Astrocyte of the hippocampus (primary cell): ENCODE measurements at regions not wholly inside any gene's neighbourhood (a gene's known extent, or its start where the extent isn't known, plus 50 kb on each side); places are given as distances from the start of the nearest gene placed in this dataset.
"Not testable (repeated sequence)": the region's sequence is repeated elsewhere in the genome, so short reads cannot be mapped to it uniquely, and the experiment has no call there.

Source experiments
- DNase-seq: peaks from one replicate; pipeline ENCODE4 v3.0.0; 2011; ENCODE audit warnings: low read depth, low spot score

DNA sequence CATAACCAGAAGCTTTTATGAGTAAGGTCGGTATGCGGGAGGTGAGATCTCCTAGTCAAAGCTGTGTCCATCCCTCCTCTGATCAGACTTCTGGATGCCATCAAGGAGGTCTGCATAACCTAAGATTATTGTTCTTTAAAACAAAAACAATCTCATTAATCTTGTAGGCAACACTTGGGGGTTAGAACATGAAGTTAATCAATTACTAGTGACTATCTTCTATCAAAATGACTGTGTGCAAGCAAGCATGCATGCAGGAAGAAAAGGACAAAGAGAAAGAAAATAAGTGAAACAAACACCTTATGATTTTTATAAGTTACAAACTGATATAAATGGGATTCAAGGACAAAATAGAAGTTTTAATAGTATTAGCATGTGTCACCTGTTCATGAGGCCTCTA is 2435.9 kb upstream of the PCDH20 start:
- DNase-seq: no peak

DNA sequence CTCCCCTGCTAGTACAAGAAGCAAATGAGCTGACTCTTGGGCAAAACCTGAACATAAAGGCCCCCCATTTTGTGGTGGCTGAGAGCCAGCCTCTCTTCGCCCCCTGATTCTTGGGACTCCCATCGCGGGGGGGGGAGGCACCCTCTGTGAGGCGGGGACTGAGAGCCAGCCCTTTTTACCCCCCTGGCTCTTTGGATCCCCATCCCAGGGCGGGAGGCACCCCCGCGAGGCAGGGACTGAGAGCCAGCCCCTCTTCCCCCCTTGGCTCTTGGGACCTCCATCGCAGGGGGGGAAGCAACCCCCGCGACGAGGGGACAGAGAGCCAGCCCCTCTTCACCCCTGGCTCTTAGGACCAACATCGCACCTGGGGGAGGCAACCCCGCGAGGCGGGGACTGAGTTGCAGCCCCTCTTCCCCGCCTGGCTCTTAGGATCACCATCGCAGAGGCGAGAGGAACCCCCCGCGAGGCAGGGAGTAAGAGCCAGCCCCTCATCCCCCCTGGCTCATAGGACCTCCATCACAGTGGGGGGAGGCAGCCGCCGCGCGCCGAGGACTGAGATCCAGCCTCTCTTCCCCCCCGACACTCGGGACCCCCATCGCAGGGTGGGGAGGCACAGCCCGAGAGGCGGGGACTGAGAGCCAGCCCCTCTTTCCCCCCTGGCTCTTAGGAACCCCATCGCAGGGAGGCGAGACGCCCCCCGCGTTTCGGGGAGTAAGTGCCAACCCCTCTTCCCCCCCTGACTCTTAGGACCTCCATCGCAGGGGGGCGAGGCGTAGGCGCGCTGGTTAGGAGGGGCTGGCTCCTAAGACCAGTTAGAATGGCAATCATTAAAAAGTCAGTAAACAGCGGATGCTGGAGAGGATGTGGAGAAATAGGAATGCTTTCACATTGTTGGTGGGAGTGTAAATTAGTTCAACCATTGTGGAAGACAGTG is 2428.4 kb upstream of the PCDH20 start:
- no peak for DNase-seq

- DNase-seq: no peak
Observed at GRCh38 chr13:63842102-63842501, 2426.5 kb upstream of the PCDH20 start.

- no peak for DNase-seq
Observed at GRCh38 chr13:63840551-63841421, 2425.1 kb upstream of the PCDH20 start.

- DNase-seq: no peak
Observed at GRCh38 chr13:63838366-63839110, 2422.9 kb upstream of the PCDH20 start.

DNA sequence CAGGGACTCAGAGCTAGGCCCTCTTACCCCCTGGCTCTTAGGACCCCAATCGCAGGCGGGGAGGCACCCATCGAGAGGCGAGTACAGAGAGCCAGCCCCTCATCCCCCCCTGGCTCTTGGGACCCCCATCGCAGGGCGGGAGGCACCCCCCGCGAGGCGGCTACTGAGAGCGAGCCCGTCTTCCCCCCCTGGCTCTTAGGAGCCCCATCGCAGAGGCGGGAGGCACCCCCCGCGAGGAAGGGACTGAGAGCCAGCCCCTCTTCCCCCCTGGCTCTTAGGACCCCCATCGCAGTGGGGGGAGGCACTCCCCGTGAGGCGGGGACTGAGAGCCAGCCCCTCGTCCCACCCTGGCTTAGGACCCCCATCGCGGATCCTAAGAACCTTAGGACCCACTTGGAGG is 2422.1 kb upstream of the PCDH20 start:
- DNase-seq: not testable (repeated sequence)

DNA sequence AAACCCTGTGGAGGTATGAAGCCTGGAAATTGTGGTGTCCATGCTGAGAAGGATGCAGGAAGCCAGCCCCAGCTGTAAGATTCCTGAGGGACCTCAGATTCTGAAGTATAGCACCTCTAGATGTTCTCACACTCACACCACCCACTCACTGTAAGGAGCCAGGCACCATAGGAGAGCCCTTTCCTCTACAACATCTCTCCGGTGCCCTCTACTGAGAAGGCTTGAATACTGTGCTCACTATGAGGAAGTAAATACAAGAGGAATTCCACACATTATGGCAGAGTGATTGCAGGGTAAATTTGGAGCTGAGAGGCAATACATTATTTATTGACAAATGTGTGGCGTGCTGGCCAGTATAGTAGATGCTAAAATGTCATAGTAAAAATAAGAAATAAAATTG is 2414.0 kb upstream of the PCDH20 start:
- DNase-seq: not testable (repeated sequence)

GRCh38 chr13:63821785-63822184 is 2406.1 kb upstream of the PCDH20 start:
- DNase-seq: not testable (repeated sequence)

GRCh38 chr13:63811428-63812004 is 2395.9 kb upstream of the PCDH20 start:
- DNase-seq: not testable (repeated sequence)

- not testable (repeated sequence) for DNase-seq
Observed at GRCh38 chr13:63791134-63791533, 2375.5 kb upstream of the PCDH20 start.

- DNase-seq: no peak
Observed at GRCh38 chr13:63774133-63774532, 2358.5 kb upstream of the PCDH20 start.

GRCh38 chr13:63773476-63773875 is 2357.8 kb upstream of the PCDH20 start:
- DNase-seq: no peak

DNA sequence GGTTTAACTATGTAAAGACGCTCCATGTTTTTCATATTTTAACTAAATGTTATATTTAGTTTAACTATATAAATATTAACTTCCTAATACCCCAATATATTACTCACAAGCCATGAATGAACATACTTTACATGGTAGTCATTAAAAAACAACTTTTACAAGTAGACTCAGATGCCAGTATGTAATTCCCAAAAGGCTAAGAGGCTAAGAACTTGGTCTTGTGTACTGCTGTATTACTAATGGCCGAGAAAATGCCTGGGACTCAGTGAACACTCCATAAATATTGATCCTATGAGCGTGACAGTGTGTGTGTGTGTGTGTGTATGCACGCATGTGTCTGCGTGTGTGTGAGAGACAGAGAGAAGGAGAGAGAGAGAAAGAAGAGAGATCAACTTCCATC is 2342.0 kb upstream of the PCDH20 start:
- not testable (repeated sequence) for DNase-seq

DNA sequence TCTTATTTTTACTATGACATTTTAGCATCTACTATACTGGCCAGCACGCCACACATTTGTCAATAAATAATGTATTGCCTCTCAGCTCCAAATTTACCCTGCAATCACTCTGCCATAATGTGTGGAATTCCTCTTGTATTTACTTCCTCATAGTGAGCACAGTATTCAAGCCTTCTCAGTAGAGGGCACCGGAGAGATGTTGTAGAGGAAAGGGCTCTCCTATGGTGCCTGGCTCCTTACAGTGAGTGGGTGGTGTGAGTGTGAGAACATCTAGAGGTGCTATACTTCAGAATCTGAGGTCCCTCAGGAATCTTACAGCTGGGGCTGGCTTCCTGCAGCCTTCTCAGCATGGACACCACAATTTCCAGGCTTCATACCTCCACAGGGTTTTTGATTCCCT is 2334.2 kb upstream of the PCDH20 start:
- not testable (repeated sequence) for DNase-seq

DNA sequence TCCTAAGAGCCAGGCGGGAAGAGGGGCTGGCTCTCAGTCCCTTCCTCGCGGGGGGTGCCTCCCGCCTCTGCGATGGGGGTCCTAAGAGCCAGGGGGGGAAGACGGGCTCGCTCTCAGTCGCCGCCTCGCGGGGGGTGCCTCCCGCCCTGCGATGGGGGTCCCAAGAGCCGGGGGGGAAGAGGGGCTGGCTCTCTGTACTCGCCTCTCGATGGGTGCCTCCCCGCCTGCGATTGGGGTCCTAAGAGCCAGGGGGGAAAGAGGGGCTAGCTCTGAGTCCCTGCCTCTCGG is 2326.1 kb upstream of the PCDH20 start:
- DNase-seq: not testable (repeated sequence)

DNA sequence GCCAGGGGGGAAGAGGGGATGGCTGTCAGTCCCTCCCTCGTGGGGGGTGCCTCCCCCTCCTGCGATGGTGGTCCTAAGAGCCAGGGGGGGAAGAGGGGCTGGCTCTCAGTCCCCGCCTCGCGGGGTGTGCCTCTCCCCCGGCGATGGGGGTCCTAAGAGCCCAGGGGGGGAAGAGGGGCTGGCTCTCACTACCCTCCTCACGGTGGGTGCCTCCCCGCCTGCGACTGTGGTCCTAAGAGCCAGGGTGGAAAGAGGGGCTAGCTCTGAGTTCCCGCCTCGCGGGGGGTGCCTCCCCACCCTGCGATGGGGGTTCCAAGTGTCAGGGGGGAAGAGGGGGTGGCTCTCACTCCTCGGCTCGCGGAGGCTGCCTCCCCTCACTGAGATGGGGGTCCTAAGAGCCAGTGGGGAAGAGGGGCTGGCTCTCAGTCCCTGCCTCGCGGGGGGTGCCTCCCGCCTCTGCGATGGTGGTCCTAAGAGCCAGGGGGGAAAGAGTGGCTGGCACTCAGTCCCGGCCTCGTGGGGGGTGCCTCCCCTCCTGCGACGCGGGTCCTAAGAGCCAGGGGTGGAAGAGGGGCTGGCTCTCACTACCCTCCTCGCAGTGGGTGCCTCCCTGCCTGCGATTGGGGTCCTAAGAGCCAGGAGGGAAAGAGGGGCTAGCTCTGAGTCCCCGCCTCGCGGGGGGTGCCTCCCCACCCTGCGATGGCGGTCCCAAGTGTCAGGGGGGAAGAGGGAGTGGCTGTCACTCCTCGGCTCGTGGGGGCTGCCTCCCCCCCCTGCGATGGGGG is 2325.6 kb upstream of the PCDH20 start:
- no peak for DNase-seq

- DNase-seq: not testable (repeated sequence)
Observed at GRCh38 chr13:63739112-63739735, 2323.6 kb upstream of the PCDH20 start.

- DNase-seq: no peak
Observed at GRCh38 chr13:63737418-63737817, 2321.8 kb upstream of the PCDH20 start.

DNA sequence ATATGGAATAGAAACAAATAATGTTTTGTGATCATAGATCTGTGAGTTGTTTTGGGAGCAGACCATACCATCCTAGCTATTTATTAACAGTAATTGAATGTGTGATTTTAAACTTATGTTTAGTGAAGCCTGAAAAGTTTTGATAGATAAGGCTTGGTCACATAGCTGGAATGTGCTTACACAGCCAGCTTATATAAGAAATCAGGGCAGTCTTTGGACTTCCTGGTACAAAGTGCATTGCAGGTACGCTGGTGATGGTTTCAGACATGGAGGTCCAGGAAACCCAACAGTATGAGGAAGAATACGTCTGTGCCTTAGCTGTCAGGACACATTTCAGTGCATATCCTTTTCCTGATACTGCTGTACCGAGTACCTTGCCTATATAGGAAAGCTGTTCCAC is 2316.2 kb upstream of the PCDH20 start:
- DNase-seq: no peak

DNA sequence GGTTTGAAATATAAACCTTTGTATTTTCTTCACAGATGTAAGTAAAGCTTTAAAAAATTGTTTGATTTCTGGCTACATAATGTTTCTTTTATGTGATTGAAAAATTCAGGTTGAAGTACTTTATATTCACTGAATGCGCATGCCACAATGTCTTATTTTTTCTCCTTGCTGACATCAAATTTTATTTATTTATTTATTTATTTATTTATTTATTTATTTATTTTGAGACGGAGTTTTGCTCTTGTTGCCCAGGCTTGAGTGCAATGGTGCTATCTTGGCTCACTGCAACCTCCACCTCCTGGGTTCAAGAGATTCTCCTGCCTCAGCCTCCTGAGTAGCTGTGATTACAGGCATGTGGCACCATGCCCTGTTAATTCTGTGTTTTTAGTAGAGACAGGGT is 2296.5 kb upstream of the PCDH20 start:
- DNase-seq: not testable (repeated sequence)
